CD1c-positive myeloid dendritic cell (primary cell): ENCODE measurements at regions not wholly inside any gene's neighbourhood (a gene's known extent, or its start where the extent isn't known, plus 50 kb on each side); places are given as distances from the start of the nearest gene placed in this dataset.
"Not testable (repeated sequence)": the region's sequence is repeated elsewhere in the genome, so short reads cannot be mapped to it uniquely, and the experiment has no call there.

Source experiments
- DNase-seq: peaks from one replicate; pipeline ENCODE4 v3.0.0-alpha.2; 2016; ENCODE audit errors: extremely low spot score

GRCh38 chr1:47660622-47661021 is 222.8 kb downstream of the FOXD2 start:
- DNase-seq: no peak

- DNase-seq: no peak
These were observed 223.2 kb downstream of the FOXD2 start for GRCh38 chr1:47661040-47661439.

DNA sequence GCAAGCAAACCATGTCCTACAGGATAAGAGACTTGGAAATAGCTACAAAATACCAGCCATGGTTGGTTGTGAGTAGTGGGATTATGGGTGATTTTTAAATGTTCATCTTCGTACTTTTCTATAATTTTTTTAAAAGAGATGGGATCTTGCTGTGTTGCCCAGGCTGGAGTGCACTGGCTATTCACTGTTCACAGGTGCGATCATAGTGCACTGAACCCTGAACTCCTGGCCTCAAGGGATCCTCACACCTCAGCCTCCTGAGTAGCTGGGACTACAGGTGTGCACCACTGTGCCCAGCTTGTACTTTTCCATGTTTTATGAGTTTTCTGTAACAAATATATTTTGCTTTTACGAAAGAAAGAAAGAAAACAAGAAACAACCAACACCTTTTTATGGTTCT is 224.2 kb downstream of the FOXD2 start:
- no peak for DNase-seq

DNA sequence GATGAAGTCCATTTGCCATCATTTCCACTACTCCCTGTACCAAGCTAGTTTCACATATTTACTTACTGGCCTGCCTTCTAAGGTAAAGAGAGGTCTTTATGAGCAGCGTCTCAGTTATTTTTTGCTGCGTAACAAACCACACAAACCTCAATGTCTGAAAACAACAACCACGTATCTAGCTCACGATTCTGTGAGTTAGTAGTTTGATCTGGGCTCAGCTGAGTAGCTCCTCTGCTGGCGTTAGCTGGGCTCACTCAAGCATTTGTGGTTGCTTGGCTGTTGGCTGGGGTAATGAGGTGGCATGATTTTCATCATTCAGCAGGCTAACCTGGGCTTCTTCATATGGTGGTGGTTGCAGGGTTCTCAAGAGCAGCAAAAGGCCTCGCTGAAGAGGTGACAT is 225.4 kb downstream of the FOXD2 start:
- no peak for DNase-seq

DNA sequence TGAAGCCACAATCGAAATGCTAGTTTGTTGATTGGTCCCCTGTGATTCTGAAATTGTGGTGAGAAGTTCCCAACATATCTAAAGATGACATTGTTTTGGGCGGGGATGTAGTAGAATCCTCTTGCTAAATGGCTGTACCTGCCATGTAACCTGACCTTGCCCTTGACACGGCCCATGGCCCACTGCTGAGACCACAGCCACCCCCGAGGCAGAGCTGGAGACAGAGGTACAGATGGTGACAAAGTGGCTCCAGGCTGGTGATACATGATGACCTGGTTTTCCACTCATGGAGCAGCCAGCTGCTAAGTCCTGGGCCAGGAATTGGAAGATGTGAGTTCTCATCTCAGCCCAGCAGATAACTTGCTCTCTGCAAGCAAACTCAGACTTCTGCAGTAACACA is 226.5 kb downstream of the FOXD2 start:
- DNase-seq: no peak

DNA sequence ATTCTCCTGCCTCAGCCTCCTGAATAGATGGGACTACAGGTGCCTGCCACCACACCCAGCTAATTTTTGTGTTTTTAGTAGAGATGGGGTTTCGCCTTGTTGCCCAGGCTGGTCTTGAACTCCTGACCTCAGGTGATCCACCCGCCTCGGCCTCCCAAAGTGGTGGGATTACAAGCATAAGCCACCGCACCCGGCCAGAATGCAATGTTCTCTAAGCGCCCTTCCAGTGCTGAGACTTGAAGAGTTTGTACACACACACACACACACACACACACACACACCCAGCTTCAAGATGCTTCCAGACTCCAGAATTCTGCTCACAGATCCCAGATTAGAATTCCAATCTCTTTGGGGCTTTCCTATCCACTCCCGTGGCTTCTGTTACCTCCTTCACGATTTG is 227.1 kb downstream of the FOXD2 start:
- not testable (repeated sequence) for DNase-seq

- DNase-seq: no peak
These were observed 231.3 kb downstream of the FOXD2 start for GRCh38 chr1:47669081-47669585.

DNA sequence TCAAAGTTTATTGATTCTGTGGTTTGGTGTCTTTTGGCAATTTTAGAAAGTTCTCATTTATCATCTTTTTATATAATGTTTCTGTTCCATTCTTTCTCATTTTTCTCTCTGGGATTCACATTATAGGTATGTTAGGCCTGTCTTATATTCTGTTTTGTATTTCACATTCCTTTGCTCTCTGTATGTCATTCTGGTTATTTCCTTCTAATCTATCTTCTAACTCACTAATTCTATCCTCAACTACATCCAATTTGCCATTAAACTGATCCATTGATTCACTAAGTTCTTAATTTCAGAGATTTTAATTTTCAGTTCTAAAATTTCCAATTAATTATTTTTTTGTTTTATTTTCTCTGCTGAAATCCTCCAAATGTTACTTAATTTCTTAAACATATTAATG is 234.8 kb downstream of the FOXD2 start:
- DNase-seq: no peak

- DNase-seq: no peak
These were observed 236.3 kb downstream of the FOXD2 start for GRCh38 chr1:47674189-47674588.

DNA sequence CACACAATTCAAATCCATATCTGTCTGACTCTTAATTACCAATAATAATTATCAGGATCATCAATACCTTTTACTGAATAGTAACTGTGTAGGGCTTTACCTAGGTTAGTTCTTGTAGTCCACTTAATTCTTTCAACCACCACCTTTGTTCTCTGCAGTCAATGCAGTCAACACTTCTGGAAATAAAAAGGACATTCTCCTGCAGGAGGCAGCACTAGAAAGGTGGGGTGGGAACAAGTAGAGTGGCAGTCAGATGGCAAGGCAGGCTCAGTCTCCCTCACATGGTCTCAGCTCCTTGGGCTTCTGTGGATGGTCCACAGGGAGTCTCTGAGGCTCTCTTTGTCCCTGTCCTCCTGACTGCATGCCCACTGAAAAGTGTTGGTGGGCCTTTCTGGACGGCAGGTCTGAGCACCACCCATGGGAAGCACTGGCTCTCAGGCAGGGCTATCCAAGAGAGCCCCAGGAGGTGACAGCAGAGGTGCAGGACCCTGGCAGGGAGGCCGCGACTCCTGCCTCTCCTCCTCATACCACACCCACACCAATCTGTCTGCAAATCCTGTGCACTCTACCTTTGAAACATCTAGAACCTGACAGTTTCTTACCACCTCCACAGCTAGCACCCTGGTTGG is 237.3 kb downstream of the FOXD2 start:
- no peak for DNase-seq

DNA sequence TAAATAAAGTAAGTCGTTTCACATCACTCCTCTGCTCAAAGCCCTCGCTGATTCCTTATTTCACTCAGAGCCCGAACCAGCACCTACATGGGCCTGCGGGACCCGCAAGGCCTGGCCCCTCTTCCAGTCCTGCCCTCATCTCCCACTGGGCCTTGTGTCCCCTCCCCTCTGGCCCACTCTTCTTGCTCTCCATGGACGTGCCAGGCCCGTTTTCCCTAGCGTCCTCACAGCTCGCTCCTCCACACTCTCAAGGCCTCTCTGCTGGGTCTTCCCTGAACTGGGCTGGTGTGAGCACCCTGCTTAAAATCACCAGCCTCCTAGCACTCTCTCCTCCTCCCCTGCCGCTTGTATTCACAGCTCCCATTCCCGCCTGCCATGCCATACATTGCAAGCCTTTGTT is 237.9 kb downstream of the FOXD2 start:
- no peak for DNase-seq

DNA sequence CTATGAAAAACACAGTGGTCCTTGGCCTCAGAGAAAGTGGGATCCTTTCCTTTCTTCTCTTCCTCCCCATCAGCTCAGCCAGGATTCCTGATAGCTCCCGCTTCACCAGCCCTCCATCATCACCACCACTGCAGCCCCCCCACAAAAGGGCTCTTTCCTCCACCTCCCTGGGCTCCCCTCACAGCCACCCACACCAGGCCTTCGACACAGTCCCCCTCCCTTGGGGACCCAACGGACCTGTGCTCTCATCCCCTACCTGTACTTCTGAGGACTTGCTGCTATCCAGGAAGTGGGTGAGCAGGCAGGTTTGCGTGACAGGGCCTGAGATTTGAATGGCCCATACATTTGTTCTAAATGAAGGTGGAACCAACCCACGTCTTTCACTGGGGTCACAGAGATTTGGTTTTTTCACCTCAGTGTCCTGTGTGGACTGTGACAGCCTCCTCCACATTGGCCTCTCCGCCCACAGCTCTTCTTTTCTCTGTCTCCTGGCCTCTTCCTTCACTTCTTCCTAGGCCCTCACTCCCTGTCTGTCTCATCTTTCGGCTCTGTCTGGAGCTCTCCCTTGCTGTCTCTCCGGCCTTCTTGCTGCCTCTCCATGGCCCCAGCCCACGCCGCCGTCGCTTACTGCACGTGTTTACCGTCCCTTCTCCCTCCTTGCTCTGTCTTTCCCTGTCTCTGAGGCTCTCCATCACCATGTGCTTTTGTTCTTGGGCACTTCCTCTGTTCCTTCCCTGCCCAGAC is 238.6 kb downstream of the FOXD2 start:
- DNase-seq: no peak

DNA sequence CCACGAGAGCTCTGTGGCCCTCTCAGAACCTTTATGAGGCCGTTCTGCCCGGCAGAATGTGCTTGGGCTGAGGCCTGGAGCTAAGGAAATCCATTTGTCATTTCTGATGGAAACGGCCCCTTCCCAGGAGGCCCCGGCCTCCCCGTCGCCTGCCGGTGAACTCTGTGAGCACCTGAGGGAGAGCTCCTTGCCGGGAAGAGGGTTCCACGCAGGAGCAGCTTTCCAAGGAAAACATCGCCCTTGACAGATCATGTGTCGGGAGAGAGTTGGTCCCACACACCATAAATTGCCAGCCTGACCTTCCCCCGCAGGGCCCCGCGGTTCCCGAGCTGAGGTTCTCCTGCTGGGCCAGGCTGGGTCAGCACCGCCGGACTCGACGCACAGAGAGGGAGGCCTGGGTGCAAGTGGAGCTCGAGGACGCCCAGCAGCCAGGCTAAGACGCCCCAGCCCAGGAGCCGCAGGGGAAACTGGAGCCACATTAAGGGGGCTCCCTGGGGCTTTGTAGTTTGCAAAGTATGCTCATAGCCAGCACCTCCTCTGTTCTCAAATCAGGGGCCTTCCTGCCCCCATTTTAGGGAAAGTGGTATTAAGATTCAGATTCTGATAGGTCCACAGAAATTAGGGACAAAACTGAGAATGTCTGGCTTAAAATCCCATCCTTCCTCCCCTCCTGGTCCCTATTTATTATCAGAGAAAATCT is 239.5 kb downstream of the FOXD2 start:
- DNase-seq: no peak

GRCh38 chr1:47678464-47678980 is 240.7 kb downstream of the FOXD2 start:
- no peak for DNase-seq

GRCh38 chr1:47679301-47679791 is 241.5 kb downstream of the FOXD2 start:
- no peak for DNase-seq

DNA sequence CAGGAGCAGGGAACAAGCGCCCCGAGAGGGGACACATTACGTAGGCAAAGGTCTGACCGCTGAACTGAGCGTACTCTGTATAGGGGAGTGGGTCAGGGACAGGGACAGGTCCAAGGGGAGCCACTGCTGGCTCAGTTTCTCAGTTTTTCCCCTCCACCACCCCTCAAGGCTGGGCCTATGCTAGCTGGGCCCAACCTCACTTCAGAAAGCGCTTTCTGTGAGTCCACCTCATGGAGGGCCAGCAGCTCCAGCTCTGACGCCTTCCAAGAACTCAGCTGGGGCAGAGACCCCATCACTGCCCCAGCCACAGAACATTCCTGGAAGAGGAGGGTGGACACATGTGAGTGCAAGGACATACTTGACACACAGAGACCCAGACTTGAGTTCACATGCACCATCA is 242.0 kb downstream of the FOXD2 start:
- DNase-seq: no peak

DNA sequence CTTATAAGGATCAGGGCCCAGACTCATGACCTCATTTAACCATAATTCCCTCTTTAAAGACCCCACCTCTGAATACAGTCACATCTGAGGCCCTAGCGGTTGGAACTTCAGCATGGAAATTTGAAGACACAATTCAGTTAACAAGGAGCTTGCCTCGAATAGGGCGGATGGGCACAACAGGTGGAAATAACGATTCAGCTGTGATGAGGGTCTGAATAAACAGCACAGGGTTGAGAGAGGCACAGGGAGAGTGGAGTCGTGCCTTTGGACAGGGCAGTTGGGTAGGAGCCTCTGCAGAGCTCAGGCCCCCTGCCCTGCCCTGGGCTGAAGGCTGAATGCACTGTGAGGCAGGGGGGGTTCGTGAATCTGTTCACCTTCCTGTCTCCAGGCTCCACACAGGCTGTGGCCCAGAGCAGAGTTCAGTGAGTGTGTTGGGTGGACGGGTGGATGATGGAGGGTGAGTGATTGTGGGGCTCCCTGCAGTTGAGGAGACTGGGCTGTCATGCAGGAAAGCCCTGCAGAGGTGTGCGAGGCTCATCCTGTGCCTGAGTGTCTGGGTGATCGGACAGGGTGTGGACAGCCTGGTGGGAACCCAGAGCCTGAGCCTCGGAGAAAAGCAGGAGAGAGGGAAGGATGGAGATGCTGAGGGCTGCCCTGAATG is 243.1 kb downstream of the FOXD2 start:
- DNase-seq: no peak

DNA sequence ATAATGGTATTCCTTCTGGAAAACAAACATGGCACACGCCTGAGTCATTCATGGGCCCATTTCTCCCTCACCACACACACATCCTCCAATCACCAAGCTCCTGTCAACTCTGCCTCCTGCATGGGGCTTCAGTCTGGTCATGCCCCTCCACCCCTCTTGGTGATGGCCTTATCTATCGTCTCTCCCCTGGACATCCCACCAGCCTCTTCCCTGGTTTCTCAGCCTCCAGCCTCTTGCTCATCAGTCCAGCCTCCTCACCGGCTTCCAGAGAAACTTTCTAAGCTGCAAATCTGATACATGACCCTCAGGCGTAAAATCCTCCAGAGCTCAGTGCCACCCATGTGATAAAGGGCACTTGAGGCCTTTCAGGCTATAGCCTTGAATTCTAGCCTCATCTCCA is 243.9 kb downstream of the FOXD2 start:
- no peak for DNase-seq

- DNase-seq: no peak
These were observed 244.4 kb downstream of the FOXD2 start for GRCh38 chr1:47682198-47682597.

- no peak for DNase-seq
These were observed 245.0 kb downstream of the FOXD2 start for GRCh38 chr1:47682786-47683350.

GRCh38 chr1:47683401-47683800 is 245.6 kb downstream of the FOXD2 start:
- DNase-seq: no peak

DNA sequence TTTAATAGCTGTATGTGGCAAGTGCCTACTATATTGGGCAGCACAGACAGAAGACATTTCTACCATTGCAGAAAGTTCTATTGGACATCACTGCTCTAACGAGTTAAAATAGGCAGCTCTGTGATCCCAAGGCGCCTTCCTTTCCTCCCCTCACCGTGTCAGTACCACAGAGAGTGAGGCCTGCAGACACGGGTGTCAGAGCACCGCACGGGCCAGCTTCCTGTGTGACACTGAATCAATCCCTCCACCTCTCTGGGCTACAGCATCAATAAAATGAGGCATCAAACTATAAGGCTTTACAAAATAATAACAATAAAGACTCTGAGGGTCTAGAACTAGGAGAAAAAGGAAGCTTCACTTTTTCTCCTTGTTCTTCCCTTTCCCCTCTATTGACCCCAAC is 246.7 kb downstream of the FOXD2 start:
- no peak for DNase-seq
